ENCODE measurements at regions not wholly inside any gene's neighbourhood (a gene's known extent, or its start where the extent isn't known, plus 50 kb on each side); places are given as distances from the start of the nearest gene placed in this dataset.
"Not testable (repeated sequence)": the region's sequence is repeated elsewhere in the genome, so short reads cannot be mapped to it uniquely, and the experiment has no call there.

- DNase-seq; in situ Hi-C loops (cut with HindIII; ENCODE audit: low pct_ligation_motif_present, low pct_unique_long_range_greater_than_20kb, low sequenced_read_pairs): not testable (repeated sequence)
Observed at GRCh38 chr12:84154439-84154990, 758.1 kb downstream of the SLC6A15 start.

GRCh38 chr12:84150201-84150600 lies 762.4 kb downstream of the SLC6A15 start:
- in situ Hi-C loops (cut with HindIII; ENCODE audit: low pct_ligation_motif_present, low pct_unique_long_range_greater_than_20kb, low sequenced_read_pairs): no loop called here
- no peak for DNase-seq

- DNase-seq: no peak
- in situ Hi-C loops (cut with HindIII; ENCODE audit: low pct_ligation_motif_present, low pct_unique_long_range_greater_than_20kb, low sequenced_read_pairs): no loop called here
Observed at GRCh38 chr12:84148335-84148734, 764.3 kb downstream of the SLC6A15 start.

GRCh38 chr12:84136862-84137367 lies 775.7 kb downstream of the SLC6A15 start:
- DNase-seq: no peak
- in situ Hi-C loops (cut with HindIII; ENCODE audit: low pct_ligation_motif_present, low pct_unique_long_range_greater_than_20kb, low sequenced_read_pairs): no loop called here

GRCh38 chr12:84135586-84136279 lies 776.9 kb downstream of the SLC6A15 start:
- in situ Hi-C loops (cut with HindIII; ENCODE audit: low pct_ligation_motif_present, low pct_unique_long_range_greater_than_20kb, low sequenced_read_pairs): no loop called here
- DNase-seq: no peak

GRCh38 chr12:84134797-84135366 lies 777.7 kb downstream of the SLC6A15 start:
- in situ Hi-C loops (cut with HindIII; ENCODE audit: low pct_ligation_motif_present, low pct_unique_long_range_greater_than_20kb, low sequenced_read_pairs): no loop called here
- no peak for DNase-seq

GRCh38 chr12:84131076-84131475 lies 781.5 kb downstream of the SLC6A15 start:
- in situ Hi-C loops (cut with HindIII; ENCODE audit: low pct_ligation_motif_present, low pct_unique_long_range_greater_than_20kb, low sequenced_read_pairs): no loop called here
- DNase-seq: no peak

GRCh38 chr12:84128117-84128991 lies 784.2 kb downstream of the SLC6A15 start:
- DNase-seq: no peak
- in situ Hi-C loops (cut with HindIII; ENCODE audit: low pct_ligation_motif_present, low pct_unique_long_range_greater_than_20kb, low sequenced_read_pairs): no loop called here

- in situ Hi-C loops (cut with HindIII; ENCODE audit: low pct_ligation_motif_present, low pct_unique_long_range_greater_than_20kb, low sequenced_read_pairs): no loop called here
- DNase-seq: no peak
Observed at GRCh38 chr12:84124211-84124610, 788.4 kb downstream of the SLC6A15 start.

GRCh38 chr12:84117190-84117589 lies 795.4 kb downstream of the SLC6A15 start:
- in situ Hi-C loops (cut with HindIII; ENCODE audit: low pct_ligation_motif_present, low pct_unique_long_range_greater_than_20kb, low sequenced_read_pairs): no loop called here
- DNase-seq: no peak

GRCh38 chr12:84113666-84114065 lies 798.9 kb downstream of the SLC6A15 start:
- DNase-seq: no peak
- in situ Hi-C loops (cut with HindIII; ENCODE audit: low pct_ligation_motif_present, low pct_unique_long_range_greater_than_20kb, low sequenced_read_pairs): no loop called here

- in situ Hi-C loops (cut with HindIII; ENCODE audit: low pct_ligation_motif_present, low pct_unique_long_range_greater_than_20kb, low sequenced_read_pairs); DNase-seq: not testable (repeated sequence)
Observed at GRCh38 chr12:84103886-84104285, 808.7 kb downstream of the SLC6A15 start.

- DNase-seq; in situ Hi-C loops (cut with HindIII; ENCODE audit: low pct_ligation_motif_present, low pct_unique_long_range_greater_than_20kb, low sequenced_read_pairs): not testable (repeated sequence)
Observed at GRCh38 chr12:84101963-84102362, 810.6 kb downstream of the SLC6A15 start.

- DNase-seq; in situ Hi-C loops (cut with HindIII; ENCODE audit: low pct_ligation_motif_present, low pct_unique_long_range_greater_than_20kb, low sequenced_read_pairs): not testable (repeated sequence)
Observed at GRCh38 chr12:84099591-84099990, 813.0 kb downstream of the SLC6A15 start.

- in situ Hi-C loops (cut with HindIII; ENCODE audit: low pct_ligation_motif_present, low pct_unique_long_range_greater_than_20kb, low sequenced_read_pairs): no loop called here
- DNase-seq: no peak
Observed at GRCh38 chr12:84091651-84092050, 820.9 kb downstream of the SLC6A15 start.

- DNase-seq: no peak
- in situ Hi-C loops (cut with HindIII; ENCODE audit: low pct_ligation_motif_present, low pct_unique_long_range_greater_than_20kb, low sequenced_read_pairs): no loop called here
Observed at GRCh38 chr12:84089356-84089755, 823.2 kb downstream of the SLC6A15 start.

- in situ Hi-C loops (cut with HindIII; ENCODE audit: low pct_ligation_motif_present, low pct_unique_long_range_greater_than_20kb, low sequenced_read_pairs): no loop called here
- DNase-seq: no peak
Observed at GRCh38 chr12:84085046-84085445, 827.6 kb downstream of the SLC6A15 start.

GRCh38 chr12:84079626-84080025 lies 833.0 kb downstream of the SLC6A15 start:
- DNase-seq: no peak
- in situ Hi-C loops (cut with HindIII; ENCODE audit: low pct_ligation_motif_present, low pct_unique_long_range_greater_than_20kb, low sequenced_read_pairs): no loop called here

GRCh38 chr12:84077679-84078078 lies 834.9 kb downstream of the SLC6A15 start:
- no peak for DNase-seq
- in situ Hi-C loops (cut with HindIII; ENCODE audit: low pct_ligation_motif_present, low pct_unique_long_range_greater_than_20kb, low sequenced_read_pairs): no loop called here
